HEK293T (cell line): ENCODE measurements at regions not wholly inside any gene's neighbourhood (a gene's known extent, or its start where the extent isn't known, plus 50 kb on each side); places are given as distances from the start of the nearest gene placed in this dataset.

Experiments
- ARNT ChIP-seq: fragments of 450-650 bp; IDR thresholded peaks from 2 replicates; pipeline ENCODE4 v1.6.1; 2017; ENCODE audit warnings: mild to moderate bottlenecking
- BHLHE40 ChIP-seq: fragments of 450-650 bp; IDR thresholded peaks from 2 replicates; pipeline ENCODE4 v1.6.1; 2016; ENCODE audit warnings: mild to moderate bottlenecking, moderate library complexity, borderline replicate concordance
- ELF4 ChIP-seq: fragments of 450-650 bp; IDR thresholded peaks from 2 replicates; pipeline ENCODE4 v1.6.1; 2017; ENCODE audit warnings: antibody characterized with exemption
- FOXA1 ChIP-seq: fragments of 450-650 bp; IDR thresholded peaks from 2 replicates; pipeline ENCODE4 v1.6.1; 2016; ENCODE audit warnings: mild to moderate bottlenecking
- FOXK2 ChIP-seq: fragments of 450-650 bp; IDR thresholded peaks from 2 replicates; pipeline ENCODE4 v1.6.1; 2016; ENCODE audit warnings: mild to moderate bottlenecking
- FOXM1 ChIP-seq: fragments of 450-650 bp; IDR thresholded peaks from 2 replicates; pipeline ENCODE4 v1.6.1; 2017; ENCODE audit warnings: mild to moderate bottlenecking, borderline replicate concordance
- HDGF ChIP-seq: fragments of 450-650 bp; IDR thresholded peaks from 2 replicates; pipeline ENCODE4 v1.6.1; 2017; ENCODE audit warnings: antibody characterized with exemption, borderline replicate concordance
- L3MBTL2 ChIP-seq: fragments of 450-650 bp; conservative IDR thresholded peaks from 2 replicates; pipeline ENCODE4 v1.6.1; 2016; ENCODE audit warnings: mild to moderate bottlenecking
- PKNOX1 ChIP-seq: fragments of 450-650 bp; IDR thresholded peaks from 2 replicates; pipeline ENCODE4 v1.6.1; 2016
- SP1 ChIP-seq: fragments of 450-650 bp; IDR thresholded peaks from 2 replicates; pipeline ENCODE4 v1.6.1; 2017
- SUZ12 ChIP-seq: fragments of 450-650 bp; IDR thresholded peaks from 2 replicates; pipeline ENCODE4 v1.6.1; 2016; ENCODE audit warnings: mild to moderate bottlenecking
- TARDBP ChIP-seq: fragments of 450-650 bp; IDR thresholded peaks from 2 replicates; pipeline ENCODE4 v1.6.1; 2016
- ZNF384 ChIP-seq: fragments of 450-650 bp; IDR thresholded peaks from 2 replicates; pipeline ENCODE4 v1.6.1; 2016

GRCh38 chr6:80921861-80922460 lies 815.5 kb downstream of the BCKDHB start:
- TF ChIP-seq SP1: no peak
- TF ChIP-seq FOXA1: no peak
- no peak for TF ChIP-seq FOXK2
- no peak for TF ChIP-seq PKNOX1
- no peak for TF ChIP-seq L3MBTL2
- no peak for TF ChIP-seq BHLHE40
- TF ChIP-seq ELF4: no peak
- no peak for TF ChIP-seq SUZ12
- no peak for TF ChIP-seq ZNF384
- TF ChIP-seq HDGF: no peak
- no peak for TF ChIP-seq FOXM1
- TF ChIP-seq TARDBP: no peak
- TF ChIP-seq ARNT: no peak
